ENCODE measurements at regions not wholly inside any gene's neighbourhood (a gene's known extent, or its start where the extent isn't known, plus 50 kb on each side); places are given as distances from the start of the nearest gene placed in this dataset.

DNA sequence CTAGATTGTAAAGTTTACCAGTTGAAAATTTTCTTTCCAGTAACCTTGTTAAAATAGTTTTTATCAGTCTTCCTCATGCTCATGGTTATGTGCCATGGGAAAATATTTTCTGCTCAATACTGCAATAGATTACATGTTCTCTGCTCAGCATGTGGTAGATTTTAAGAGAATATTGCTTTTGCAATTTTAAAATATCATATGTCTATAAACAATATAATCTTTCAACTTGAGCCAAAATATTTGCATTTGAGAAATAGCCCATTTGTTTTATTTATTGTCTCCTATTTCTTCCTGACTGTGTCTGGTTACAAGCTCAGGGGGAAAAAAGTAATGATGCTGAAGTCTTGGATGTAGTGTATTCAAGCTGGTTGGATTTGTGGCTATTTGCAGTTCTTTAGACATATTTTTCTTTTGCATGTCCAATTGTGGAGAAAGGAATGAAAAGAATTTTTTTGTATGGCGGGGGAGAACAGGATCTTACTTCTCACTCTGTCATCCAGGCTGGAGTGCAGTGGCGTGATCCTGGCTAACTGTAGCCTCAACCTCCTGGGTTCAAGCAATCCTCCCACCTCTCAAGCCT, 342.6 kb upstream of the NAV3 start:
- TF ChIP-seq, protein P1, sequence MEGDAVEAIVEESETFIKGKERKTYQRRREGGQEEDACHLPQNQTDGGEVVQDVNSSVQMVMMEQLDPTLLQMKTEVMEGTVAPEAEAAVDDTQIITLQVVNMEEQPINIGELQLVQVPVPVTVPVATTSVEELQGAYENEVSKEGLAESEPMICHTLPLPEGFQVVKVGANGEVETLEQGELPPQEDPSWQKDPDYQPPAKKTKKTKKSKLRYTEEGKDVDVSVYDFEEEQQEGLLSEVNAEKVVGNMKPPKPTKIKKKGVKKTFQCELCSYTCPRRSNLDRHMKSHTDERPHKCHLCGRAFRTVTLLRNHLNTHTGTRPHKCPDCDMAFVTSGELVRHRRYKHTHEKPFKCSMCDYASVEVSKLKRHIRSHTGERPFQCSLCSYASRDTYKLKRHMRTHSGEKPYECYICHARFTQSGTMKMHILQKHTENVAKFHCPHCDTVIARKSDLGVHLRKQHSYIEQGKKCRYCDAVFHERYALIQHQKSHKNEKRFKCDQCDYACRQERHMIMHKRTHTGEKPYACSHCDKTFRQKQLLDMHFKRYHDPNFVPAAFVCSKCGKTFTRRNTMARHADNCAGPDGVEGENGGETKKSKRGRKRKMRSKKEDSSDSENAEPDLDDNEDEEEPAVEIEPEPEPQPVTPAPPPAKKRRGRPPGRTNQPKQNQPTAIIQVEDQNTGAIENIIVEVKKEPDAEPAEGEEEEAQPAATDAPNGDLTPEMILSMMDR (IDR thresholded peaks at IDR 0.05; ENCODE audit: control insufficient read depth, extremely low read depth, insufficient read depth): no peak
- H3K4me3 ChIP-seq (ENCODE audit: low read depth, low read length): no peak overlapping the region
- no peak for DNase-seq (ENCODE audit: low read depth)

DNA sequence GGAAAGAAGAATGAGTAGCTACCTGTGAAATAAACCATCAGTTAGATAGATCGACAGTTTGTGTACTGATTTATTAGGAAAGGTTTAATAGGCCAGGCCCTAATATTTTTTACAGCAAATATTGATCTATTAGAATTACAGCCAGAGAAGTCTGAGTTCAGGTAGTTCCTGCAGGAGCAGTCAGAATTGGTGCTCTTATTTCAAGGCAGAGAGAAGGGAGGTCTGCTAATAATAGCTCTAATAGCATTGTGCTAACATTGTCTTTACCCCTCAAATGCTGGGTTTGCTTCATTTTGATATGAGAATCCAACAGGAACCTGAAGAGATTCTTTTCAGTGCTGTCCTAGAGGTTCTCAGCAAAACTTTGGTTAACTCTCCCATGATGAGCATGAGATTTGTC, 343.8 kb upstream of the NAV3 start:
- no peak overlapping the region for H3K4me3 ChIP-seq (ENCODE audit: low read depth, low read length)
- DNase-seq (ENCODE audit: low read depth): no peak
- TF ChIP-seq, protein P1 (IDR thresholded peaks at IDR 0.05; ENCODE audit: control insufficient read depth, extremely low read depth, insufficient read depth): no peak

- no peak for DNase-seq (ENCODE audit: low read depth)
- H3K4me3 ChIP-seq (ENCODE audit: low read depth, low read length): no peak overlapping the region
- TF ChIP-seq, protein P1 (IDR thresholded peaks at IDR 0.05; ENCODE audit: control insufficient read depth, extremely low read depth, insufficient read depth): no peak
These were observed 344.5 kb upstream of the NAV3 start for GRCh38 chr12:77485961-77486854.

DNA sequence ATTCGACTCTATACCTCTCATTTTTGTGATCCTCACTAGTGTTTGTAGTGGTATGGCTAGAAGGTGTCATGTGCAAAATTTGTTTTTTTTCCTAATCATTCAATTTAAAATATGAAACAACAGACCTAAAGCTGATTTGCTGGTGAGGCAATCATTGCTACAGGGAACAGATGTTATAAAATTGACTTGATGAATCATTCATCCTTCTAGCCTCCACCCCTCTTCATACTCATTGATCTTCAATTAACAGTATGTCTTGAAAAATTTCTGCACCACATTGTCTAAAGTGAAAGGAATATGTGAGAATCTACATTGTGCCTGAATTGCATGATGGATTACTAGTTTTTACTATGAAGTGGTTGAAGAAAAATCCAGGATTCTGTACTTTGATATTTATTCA, 349.0 kb upstream of the NAV3 start:
- no peak for DNase-seq (ENCODE audit: low read depth)
- TF ChIP-seq, protein P1 (IDR thresholded peaks at IDR 0.05; ENCODE audit: control insufficient read depth, extremely low read depth, insufficient read depth): no peak
- H3K4me3 ChIP-seq (ENCODE audit: low read depth, low read length): no peak overlapping the region

- TF ChIP-seq, protein P1 (IDR thresholded peaks at IDR 0.05; ENCODE audit: control insufficient read depth, extremely low read depth, insufficient read depth): no peak
- no peak overlapping the region for H3K4me3 ChIP-seq (ENCODE audit: low read depth, low read length)
- DNase-seq (ENCODE audit: low read depth): no peak
These were observed 352.7 kb upstream of the NAV3 start for GRCh38 chr12:77477907-77478533.

DNA sequence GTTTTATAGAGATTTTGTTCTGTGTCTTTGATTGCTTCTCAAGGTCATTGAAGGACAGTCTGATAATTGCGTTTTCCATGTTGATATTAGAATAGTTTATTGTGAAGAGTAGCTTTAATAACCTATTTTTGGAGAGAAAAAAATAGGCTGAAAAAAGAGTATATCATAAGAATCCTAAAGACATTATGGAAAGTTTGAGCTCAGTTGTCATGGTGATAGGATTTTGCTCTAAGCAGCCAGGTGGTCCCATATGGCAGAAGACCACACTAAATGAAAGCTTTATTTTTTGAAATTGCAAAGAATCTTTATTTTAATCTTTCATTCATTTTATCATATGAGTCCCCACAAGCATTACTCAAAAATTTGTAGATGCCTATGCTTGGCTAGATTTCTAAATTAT, 358.9 kb upstream of the NAV3 start:
- DNase-seq (ENCODE audit: low read depth): no peak
- H3K4me3 ChIP-seq (ENCODE audit: low read depth, low read length): no peak overlapping the region
- TF ChIP-seq, protein P1 (IDR thresholded peaks at IDR 0.05; ENCODE audit: control insufficient read depth, extremely low read depth, insufficient read depth): no peak

Data from LNCaP clone FGC (cell line).